ENCODE measurements at regions not wholly inside any gene's neighbourhood (a gene's known extent, or its start where the extent isn't known, plus 50 kb on each side); places are given as distances from the start of the nearest gene placed in this dataset.

DNA sequence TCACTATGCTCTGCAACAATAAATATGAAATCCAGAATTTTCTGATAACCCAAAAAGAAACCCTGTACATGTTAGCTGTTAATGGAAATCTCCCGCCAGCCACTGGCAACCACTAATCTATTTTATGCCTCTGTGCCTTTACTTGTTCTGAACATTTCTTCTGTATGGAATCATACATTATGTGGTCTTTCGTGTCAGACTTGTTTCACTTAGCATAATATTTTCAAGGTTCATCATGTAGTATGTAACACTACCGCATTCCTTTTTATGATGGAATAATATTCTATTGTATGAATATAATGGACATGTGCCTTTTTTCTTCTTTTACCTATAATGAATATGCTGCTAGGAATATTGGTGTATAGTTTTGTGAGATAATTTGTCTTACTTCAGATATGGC lies 1123.3 kb downstream of the EFNB2 start:
- TF ChIP-seq, protein P1, sequence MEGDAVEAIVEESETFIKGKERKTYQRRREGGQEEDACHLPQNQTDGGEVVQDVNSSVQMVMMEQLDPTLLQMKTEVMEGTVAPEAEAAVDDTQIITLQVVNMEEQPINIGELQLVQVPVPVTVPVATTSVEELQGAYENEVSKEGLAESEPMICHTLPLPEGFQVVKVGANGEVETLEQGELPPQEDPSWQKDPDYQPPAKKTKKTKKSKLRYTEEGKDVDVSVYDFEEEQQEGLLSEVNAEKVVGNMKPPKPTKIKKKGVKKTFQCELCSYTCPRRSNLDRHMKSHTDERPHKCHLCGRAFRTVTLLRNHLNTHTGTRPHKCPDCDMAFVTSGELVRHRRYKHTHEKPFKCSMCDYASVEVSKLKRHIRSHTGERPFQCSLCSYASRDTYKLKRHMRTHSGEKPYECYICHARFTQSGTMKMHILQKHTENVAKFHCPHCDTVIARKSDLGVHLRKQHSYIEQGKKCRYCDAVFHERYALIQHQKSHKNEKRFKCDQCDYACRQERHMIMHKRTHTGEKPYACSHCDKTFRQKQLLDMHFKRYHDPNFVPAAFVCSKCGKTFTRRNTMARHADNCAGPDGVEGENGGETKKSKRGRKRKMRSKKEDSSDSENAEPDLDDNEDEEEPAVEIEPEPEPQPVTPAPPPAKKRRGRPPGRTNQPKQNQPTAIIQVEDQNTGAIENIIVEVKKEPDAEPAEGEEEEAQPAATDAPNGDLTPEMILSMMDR (conservative IDR thresholded peaks at IDR 0.05; ENCODE audit: low read length): no peak
- TF ChIP-seq EZH2phosphoT487 (IDR thresholded peaks at IDR 0.05; ENCODE audit: borderline replicate concordance, low read depth, low read length): no peak

Measured in OCI-LY7 (cell line).